Stomach (tissue), 8 donors: ENCODE measurements at regions not wholly inside any gene's neighbourhood (a gene's known extent, or its start where the extent isn't known, plus 50 kb on each side); places are given as distances from the start of the nearest gene placed in this dataset.

Source experiments
- DNase-seq, 2 donors: peaks; one replicate each; pipeline versions ENCODE4 v3.0.0 to v3.0.0-alpha.2; 2013 to 2019
- H3K27ac ChIP-seq, 5 donors: fragments of 200-600 bp in 4 of 5; sonication (generic) in 4 of 5; one replicate each; pipeline ENCODE4 v1.5.1; 2013 to 2019; ENCODE audit warnings: mild to moderate bottlenecking in 1 of 5, moderate library complexity in 1 of 5
- H3K27me3 ChIP-seq, 3 donors: fragments of 200-600 bp; sonication (generic); one replicate each; pipeline ENCODE4 v1.5.1; 2017 to 2019; ENCODE audit warnings: mixed run types in 1 of 3
- H3K36me3 ChIP-seq, 4 donors: fragments of 200-600 bp; sonication (generic); 1 replicate in 3 of 4; 2 replicates in 1 of 4; pipeline ENCODE4 v1.5.1; 2016 to 2019
- H3K4me1 ChIP-seq, 4 donors: fragments of 200-600 bp; sonication (generic); one replicate each; pipeline ENCODE4 v1.5.1; 2016 to 2019
- H3K4me3 ChIP-seq, 4 donors: fragments of 200-600 bp; sonication (generic) in 3 of 4; one replicate each; pipeline ENCODE4 v1.5.1; 2016 to 2019; ENCODE audit warnings: mild to moderate bottlenecking in 1 of 4
- H3K9me3 ChIP-seq, 4 donors: fragments of 200-600 bp; sonication (generic); one replicate each; pipeline ENCODE4 v1.5.1; 2016 to 2019
- CTCF ChIP-seq, 7 experiments: fragments of 450-650 bp in 4 of 7; fragments of 200-600 bp in 3 of 7; sonication (generic) in 3 of 7; IDR thresholded peaks; one replicate each; pipeline ENCODE4 v1.5.1; 2016 to 2019; ENCODE audit warnings: antibody characterized with exemption in 7 of 7, control low read depth in 2 of 7, mild to moderate bottlenecking in 1 of 7
- EP300 ChIP-seq: sonication (generic); formaldehyde crosslinking; IDR thresholded peaks from one replicate; pipeline ENCODE4 v1.6.1; 2017; ENCODE audit warnings: antibody characterized with exemption
- POLR2A ChIP-seq, 4 donors: fragments of 450-650 bp; IDR thresholded peaks; one replicate each; pipeline ENCODE4 v1.6.1; 2016; ENCODE audit warnings: antibody characterized with exemption in 4 of 4, control low read depth in 2 of 4, mild to moderate bottlenecking in 1 of 4, moderate library complexity in 1 of 4
- POLR2AphosphoS5 ChIP-seq, 3 donors: sonication (generic); formaldehyde crosslinking; IDR thresholded peaks; one replicate each; pipeline ENCODE4 v1.6.1; 2016; ENCODE audit warnings: antibody characterized with exemption in 3 of 3
- WGBS, 5 donors: extraction: QIAGEN DNeasy Blood & Tissue Kit in 3 of 5; methylation state at CpG; one replicate each; pipeline versions ENCODE4 v1.1.5 to v1.1.7; 2013 to 2018; 5-methylcytosine and 5-hydroxymethylcytosine counted together
- intact Hi-C: fragments of 100-400 bp; cut with DNase I; formaldehyde crosslinking; loops from one replicate; pipeline ENCODE4 v1.15.1; 2023; ENCODE audit warnings: low total_unique reads
- donor health status: healthy with polysubstance abuse.
- donor health status: Bipolar disorder and iron deficiency.
- donor health status: healthy.

GRCh38 chr11:70834984-70835560 lies 417.3 kb downstream of the SHANK2 start:
- DNase-seq, result no peak
- intact Hi-C loops, result no loop called here
- Histone ChIP-seq H3K27me3 (no peaks in the 10 kb centered on the region), H3K4me3 (no peak overlapping the region), H3K4me1 (no peaks in the 10 kb centered on the region), H3K27ac (no peak overlapping the region), H3K36me3 (no peaks in the 10 kb centered on the region), H3K9me3 (peaks cover 0 to 10% (median 5%) of the 10 kb centered on the region in 4 donors)
- 84 to 92% (median 87%) methylated on average over 13 to 14 of the region's 14 CpGs for WGBS, 5 donors
- no peak for TF ChIP-seq POLR2AphosphoS5 (IDR thresholded peaks at IDR 0.05)
- TF ChIP-seq POLR2A (IDR thresholded peaks at IDR 0.05), result no peak
- no peak for TF ChIP-seq CTCF (IDR thresholded peaks at IDR 0.05)
- TF ChIP-seq EP300, result no peak

GRCh38 chr11:70836071-70836470 lies 416.3 kb downstream of the SHANK2 start:
- Histone ChIP-seq H3K4me1 (no peaks in the 10 kb centered on the region), H3K27ac (no peak overlapping the region), H3K4me3 (no peak overlapping the region), H3K27me3 (no peaks in the 10 kb centered on the region), H3K36me3 (no peaks in the 10 kb centered on the region), H3K9me3 (peaks cover 0 to 10% (median 5%) of the 10 kb centered on the region in 4 donors)
- DNase-seq, result no peak
- intact Hi-C loops, result no loop called here
- WGBS, 5 donors, result 79 to 91% (median 83%) methylated on average over 10 of the region's 10 CpGs
- TF ChIP-seq CTCF (IDR thresholded peaks at IDR 0.05), result no peak

- no peak for TF ChIP-seq POLR2A (IDR thresholded peaks at IDR 0.05)
- TF ChIP-seq POLR2AphosphoS5 (IDR thresholded peaks at IDR 0.05), result no peak
- no peak for TF ChIP-seq EP300
- TF ChIP-seq CTCF (IDR thresholded peaks at IDR 0.05), result no peak
- Histone ChIP-seq H3K4me1 (no peaks in the 10 kb centered on the region), H3K9me3 (peaks cover 0 to 10% (median 5%) of the 10 kb centered on the region in 4 donors), H3K27ac (no peak overlapping the region), H3K27me3 (no peaks in the 10 kb centered on the region), H3K36me3 (no peaks in the 10 kb centered on the region), H3K4me3 (no peak overlapping the region)
- 82 to 92% (median 88%) methylated on average over 3 of the region's 3 CpGs for WGBS, 5 donors
- no peak for DNase-seq
- intact Hi-C loops, result no loop called here
These were observed 414.2 kb downstream of the SHANK2 start for GRCh38 chr11:70838198-70838597.

- Histone ChIP-seq H3K27me3 (no peaks in the 10 kb centered on the region), H3K4me1 (no peaks in the 10 kb centered on the region), H3K36me3 (no peaks in the 10 kb centered on the region), H3K27ac (no peak overlapping the region), H3K9me3 (peaks cover 0 to 10% (median 5%) of the 10 kb centered on the region in 4 donors), H3K4me3 (no peak overlapping the region)
- 91 to 98% (median 95%) methylated on average over 7 to 10 of the region's 10 CpGs for WGBS, 5 donors
- DNase-seq, result no peak
- no peak for TF ChIP-seq POLR2AphosphoS5 (IDR thresholded peaks at IDR 0.05)
- no peak for TF ChIP-seq EP300
- no peak for TF ChIP-seq POLR2A (IDR thresholded peaks at IDR 0.05)
- no peak for TF ChIP-seq CTCF (IDR thresholded peaks at IDR 0.05)
- intact Hi-C loops, result no loop called here
These were observed 412.5 kb downstream of the SHANK2 start for GRCh38 chr11:70839851-70840250.
